Mesenchymal stem cell (in vitro differentiated cells and primary cell): ENCODE measurements at regions not wholly inside any gene's neighbourhood (a gene's known extent, or its start where the extent isn't known, plus 50 kb on each side); places are given as distances from the start of the nearest gene placed in this dataset.

Source experiments
- DNase-seq: peaks from one replicate; pipeline ENCODE4 v3.0.0-alpha.2; 2013
- H2AFZ ChIP-seq: one replicate; pipeline ENCODE4 v1.6.1; 2013; ENCODE audit warnings: low read depth, mild to moderate bottlenecking, control low read depth, inconsistent platforms, low read length, moderate library complexity
- H2AK5ac ChIP-seq: 2 replicates; pipeline ENCODE4 v1.6.1; 2013; ENCODE audit warnings: low read length, moderate library complexity, mild to moderate bottlenecking, inconsistent platforms; ENCODE audit not compliant: severe bottlenecking
- H2BK120ac ChIP-seq: one replicate; pipeline ENCODE4 v1.6.1; 2013; ENCODE audit warnings: low read depth, mild to moderate bottlenecking, inconsistent platforms, low read length, moderate library complexity
- H2BK12ac ChIP-seq, 2 experiments: one replicate each; pipeline ENCODE4 v1.6.1; 2013; ENCODE audit warnings: inconsistent platforms in 2 of 2, low read length in 2 of 2, mild to moderate bottlenecking in 2 of 2, moderate library complexity in 2 of 2, control low read depth in 1 of 2
- H2BK15ac ChIP-seq: one replicate; pipeline ENCODE4 v1.6.1; 2013; ENCODE audit warnings: mild to moderate bottlenecking, low read depth, inconsistent platforms; ENCODE audit not compliant: poor library complexity, severe bottlenecking
- H2BK5ac ChIP-seq: 2 replicates; pipeline ENCODE4 v1.6.1; 2013; ENCODE audit warnings: low read depth, mild to moderate bottlenecking, low read length, control low read depth, inconsistent platforms; ENCODE audit not compliant: poor library complexity, severe bottlenecking
- H3K14ac ChIP-seq, 2 experiments: one replicate each; pipeline ENCODE4 v1.6.1; 2013; ENCODE audit warnings: inconsistent platforms in 2 of 2, low read length in 2 of 2, control low read depth in 1 of 2, mild to moderate bottlenecking in 1 of 2, moderate library complexity in 1 of 2
- H3K18ac ChIP-seq, 2 experiments: one replicate each; pipeline ENCODE4 v1.6.1; 2013; ENCODE audit warnings: inconsistent platforms in 2 of 2, low read length in 2 of 2, control low read depth in 1 of 2, low read depth in 1 of 2, mild to moderate bottlenecking in 1 of 2
- H3K23ac ChIP-seq, 2 experiments: one replicate each; pipeline ENCODE4 v1.6.1; 2013; ENCODE audit warnings: inconsistent platforms in 2 of 2, low read length in 2 of 2, mild to moderate bottlenecking in 2 of 2, moderate library complexity in 2 of 2, control low read depth in 1 of 2
- H3K27ac ChIP-seq: 2 replicates; pipeline ENCODE4 v1.5.1; 2013; ENCODE audit warnings: mild to moderate bottlenecking, moderate library complexity, low read length, control low read depth, inconsistent platforms; ENCODE audit not compliant: poor library complexity, severe bottlenecking
- H3K27me3 ChIP-seq, 2 experiments: 2 replicates each; pipeline versions ENCODE4 v1.6.1 to v1.7.0; 2013; ENCODE audit warnings: low read length in 2 of 2, mild to moderate bottlenecking in 2 of 2, moderate library complexity in 2 of 2, control low read depth in 1 of 2, inconsistent platforms in 1 of 2; ENCODE audit not compliant: control insufficient read depth in 1 of 2, insufficient read depth in 1 of 2
- H3K36me3 ChIP-seq, 2 experiments: 2 replicates each; pipeline versions ENCODE4 v1.6.1 to v1.7.0; 2013; ENCODE audit warnings: low read length in 2 of 2, control low read depth in 1 of 2, inconsistent platforms in 1 of 2, low read depth in 1 of 2, mild to moderate bottlenecking in 1 of 2; ENCODE audit not compliant: insufficient read depth in 2 of 2, control insufficient read depth in 1 of 2
- H3K4ac ChIP-seq, 2 experiments: one replicate each; pipeline ENCODE4 v1.6.1; 2013; ENCODE audit warnings: inconsistent platforms in 2 of 2, low read length in 2 of 2, mild to moderate bottlenecking in 2 of 2, moderate library complexity in 2 of 2, control low read depth in 1 of 2, low read depth in 1 of 2
- H3K4me1 ChIP-seq: 2 replicates; pipeline ENCODE4 v1.6.1; 2013; ENCODE audit warnings: low read depth, low read length, control low read depth; ENCODE audit not compliant: control insufficient read depth, insufficient read depth
- H3K4me2 ChIP-seq: 2 replicates; pipeline ENCODE4 v1.6.1; 2013; ENCODE audit warnings: low read length, mild to moderate bottlenecking, inconsistent platforms; ENCODE audit not compliant: poor library complexity, severe bottlenecking
- H3K4me3 ChIP-seq, 2 experiments: 2 replicates each; pipeline versions ENCODE4 v1.5.1 to v1.7.0; 2013; ENCODE audit warnings: low read length in 2 of 2, mild to moderate bottlenecking in 2 of 2, control low read depth in 1 of 2, low read depth in 1 of 2; ENCODE audit not compliant: insufficient read depth in 1 of 2
- H3K79me1 ChIP-seq: replicated peaks from 2 replicates; pipeline ENCODE4 v1.6.1; 2013; ENCODE audit warnings: mild to moderate bottlenecking, control low read depth, low read length, inconsistent platforms; ENCODE audit not compliant: poor library complexity, severe bottlenecking
- H3K9ac ChIP-seq: 2 replicates; pipeline ENCODE4 v1.7.0; 2013; ENCODE audit warnings: mild to moderate bottlenecking, low read length, moderate library complexity
- H3K9me3 ChIP-seq: 2 replicates; pipeline ENCODE4 v1.7.0; 2013; ENCODE audit warnings: mild to moderate bottlenecking, low read length; ENCODE audit not compliant: control insufficient read depth
- H4K8ac ChIP-seq: one replicate; pipeline ENCODE4 v1.6.1; 2013; ENCODE audit warnings: inconsistent platforms, mild to moderate bottlenecking, low read length, moderate library complexity
- H4K91ac ChIP-seq: one replicate; pipeline ENCODE4 v1.6.1; 2013; ENCODE audit warnings: mild to moderate bottlenecking, low read length, inconsistent platforms
- WGBS: methylation state at CpG from one replicate; pipeline ENCODE4 v1.1.7; 2013; ENCODE audit warnings: mixed read lengths; 5-methylcytosine and 5-hydroxymethylcytosine counted together

DNA sequence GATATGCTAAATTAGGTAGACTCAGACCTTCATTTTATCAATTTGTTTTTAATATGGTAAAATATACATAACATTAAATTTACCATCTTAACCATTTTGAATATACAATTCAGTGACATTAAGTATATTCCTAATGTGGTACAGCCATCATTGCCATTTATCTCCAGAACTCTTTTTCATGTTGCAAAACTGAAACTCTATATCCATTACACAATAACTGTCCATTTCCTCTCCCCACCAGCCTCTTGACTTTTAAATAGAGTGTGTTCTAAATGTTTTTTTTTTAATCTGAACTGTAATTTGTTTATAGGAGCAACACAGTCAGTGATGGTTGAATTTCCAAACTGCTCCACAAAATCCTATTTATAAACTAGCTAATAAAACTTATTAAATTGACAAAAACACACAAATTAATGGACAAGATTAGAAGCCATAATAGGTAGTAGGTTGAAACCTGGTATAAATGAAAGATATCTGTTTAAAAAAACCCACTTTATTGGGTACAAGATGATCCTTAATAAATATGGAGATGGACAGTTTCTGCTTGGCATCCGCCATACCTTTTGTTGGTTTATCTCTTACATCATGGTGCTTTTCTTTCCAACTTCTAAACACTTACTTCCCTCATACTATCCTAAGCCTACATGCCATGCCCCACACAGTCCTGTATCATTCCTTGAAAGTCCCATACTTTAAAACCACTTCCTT lies 142.4 kb downstream of the ZPLD1 start:
- no peaks in the 10 kb centered on the region for H3K79me1 ChIP-seq
- H3K27me3 ChIP-seq = no peaks in the 10 kb centered on the region
- no peak for DNase-seq
- no peak overlapping the region for H2BK5ac ChIP-seq
- no peaks in the 10 kb centered on the region for H3K9me3 ChIP-seq
- no peak overlapping the region for H3K4me3 ChIP-seq
- no peak overlapping the region for H4K8ac ChIP-seq
- H3K14ac ChIP-seq = no peak overlapping the region
- no peaks in the 10 kb centered on the region for H3K4me1 ChIP-seq
- WGBS = 96% methylated on average over 1 of the region's 1 CpG
- no peak overlapping the region for H3K27ac ChIP-seq
- H3K36me3 ChIP-seq = no peaks in the 10 kb centered on the region
- H4K91ac ChIP-seq = no peak overlapping the region
- H3K18ac ChIP-seq = no peak overlapping the region
- H2AK5ac ChIP-seq = no peak overlapping the region
- no peak overlapping the region for H2BK12ac ChIP-seq
- no peak overlapping the region for H3K4me2 ChIP-seq
- no peak overlapping the region for H3K4ac ChIP-seq
- no peak overlapping the region for H2BK120ac ChIP-seq
- no peak overlapping the region for H2AFZ ChIP-seq
- H3K9ac ChIP-seq = no peak overlapping the region
- H2BK15ac ChIP-seq = no peak overlapping the region
- H3K23ac ChIP-seq = no peak overlapping the region

DNA sequence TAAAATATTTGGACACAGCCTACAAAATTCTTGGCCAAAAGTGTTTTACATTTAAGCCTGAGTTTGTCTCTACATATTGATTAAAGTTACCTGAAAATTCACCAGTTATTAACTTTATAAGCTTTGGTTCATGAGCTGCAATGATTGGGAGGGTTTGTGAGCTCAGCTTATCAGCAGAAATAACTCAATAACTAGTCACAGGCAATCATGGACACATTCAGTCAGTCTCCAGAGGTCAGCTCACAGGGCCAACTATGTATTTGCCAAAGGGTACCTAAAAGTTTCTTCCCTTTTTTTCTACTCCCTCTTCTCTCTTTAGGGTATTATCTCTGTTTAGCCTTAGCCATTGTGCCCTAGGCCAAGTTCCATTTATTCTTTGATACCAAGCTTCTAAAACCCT lies 145.9 kb downstream of the ZPLD1 start:
- H3K27ac ChIP-seq = no peak overlapping the region
- no peak overlapping the region for H2BK120ac ChIP-seq
- H3K23ac ChIP-seq = no peak overlapping the region
- H3K4me2 ChIP-seq = no peak overlapping the region
- no peak overlapping the region for H4K91ac ChIP-seq
- H3K14ac ChIP-seq = no peak overlapping the region
- H3K79me1 ChIP-seq = no peaks in the 10 kb centered on the region
- H3K36me3 ChIP-seq = no peaks in the 10 kb centered on the region
- H3K27me3 ChIP-seq = no peaks in the 10 kb centered on the region
- no peak overlapping the region for H3K9ac ChIP-seq
- no peak overlapping the region for H2AK5ac ChIP-seq
- no peak overlapping the region for H3K4ac ChIP-seq
- H4K8ac ChIP-seq = no peak overlapping the region
- no peak overlapping the region for H3K18ac ChIP-seq
- no peak for DNase-seq
- H3K4me3 ChIP-seq = no peak overlapping the region
- H2BK5ac ChIP-seq = no peak overlapping the region
- no peaks in the 10 kb centered on the region for H3K4me1 ChIP-seq
- H2AFZ ChIP-seq = no peak overlapping the region
- H3K9me3 ChIP-seq = no peaks in the 10 kb centered on the region
- H2BK12ac ChIP-seq = no peak overlapping the region
- H2BK15ac ChIP-seq = no peak overlapping the region

GRCh38 chr3:102586485-102586884 lies 151.7 kb downstream of the ZPLD1 start:
- no peak overlapping the region for H2BK5ac ChIP-seq
- H2BK12ac ChIP-seq = no peak overlapping the region
- H4K91ac ChIP-seq = no peak overlapping the region
- H3K36me3 ChIP-seq = no peaks in the 10 kb centered on the region
- H3K18ac ChIP-seq = no peak overlapping the region
- H3K14ac ChIP-seq = no peak overlapping the region
- no peak overlapping the region for H4K8ac ChIP-seq
- no peak overlapping the region for H2BK120ac ChIP-seq
- DNase-seq = no peak
- no peaks in the 10 kb centered on the region for H3K9me3 ChIP-seq
- no peaks in the 10 kb centered on the region for H3K4me1 ChIP-seq
- H3K9ac ChIP-seq = no peak overlapping the region
- no peak overlapping the region for H3K4me3 ChIP-seq
- H3K4ac ChIP-seq = no peak overlapping the region
- H3K4me2 ChIP-seq = no peak overlapping the region
- no peaks in the 10 kb centered on the region for H3K27me3 ChIP-seq
- H2AFZ ChIP-seq = no peak overlapping the region
- no peak overlapping the region for H3K23ac ChIP-seq
- no peak overlapping the region for H3K27ac ChIP-seq
- no peaks in the 10 kb centered on the region for H3K79me1 ChIP-seq
- 81% methylated on average over 4 of the region's 4 CpGs for WGBS
- H2BK15ac ChIP-seq = no peak overlapping the region
- H2AK5ac ChIP-seq = no peak overlapping the region

- Histone ChIP-seq H3K23ac (no peak overlapping the region), H3K18ac (no peak overlapping the region), H3K27ac (no peak overlapping the region), H3K14ac (no peak overlapping the region), H3K9ac (no peak overlapping the region), H3K4me2 (no peak overlapping the region), H2BK120ac (no peak overlapping the region), H3K79me1 (no peaks in the 10 kb centered on the region), H3K4me3 (no peak overlapping the region), H2AK5ac (no peak overlapping the region), H4K8ac (no peak overlapping the region), H4K91ac (no peak overlapping the region), H3K4me1 (no peaks in the 10 kb centered on the region), H2BK12ac (no peak overlapping the region), H3K27me3 (no peaks in the 10 kb centered on the region), H2AFZ (no peak overlapping the region), H2BK15ac (no peak overlapping the region), H2BK5ac (no peak overlapping the region), H3K4ac (no peak overlapping the region), H3K36me3 (no peaks in the 10 kb centered on the region), H3K9me3 (no peaks in the 10 kb centered on the region)
- WGBS = 93% methylated on average over 1 of the region's 2 CpGs
- DNase-seq = no peak
Observed at GRCh38 chr3:102593812-102594602, 159.2 kb downstream of the ZPLD1 start.
